SK-N-SH (cell line): ENCODE measurements at regions not wholly inside any gene's neighbourhood (a gene's known extent, or its start where the extent isn't known, plus 50 kb on each side); places are given as distances from the start of the nearest gene placed in this dataset.
"Not testable (repeated sequence)": the region's sequence is repeated elsewhere in the genome, so short reads cannot be mapped to it uniquely, and the experiment has no call there.

Source experiments
- CTCF ChIA-PET: fragments of 300-600, 350-600 bp; formaldehyde crosslinking; extraction: SDS; loops from one replicate; lab custom pipeline; 2021; lab: Yijun Ruan, JAX
- POLR2A ChIA-PET: fragments of 350-600 bp; sonication (Branson Sonifier 250); formaldehyde crosslinking; extraction: SDS; loops from one replicate; lab custom pipeline; 2020; ENCODE audit warnings: antibody characterized with exemption, inconsistent platforms; lab: Yijun Ruan, JAX
- DNase-seq: peaks from one replicate; pipeline ENCODE4 v3.0.0; 2012
- H2AFZ ChIP-seq: fragments of 200-600 bp; sonication (generic); 2 replicates; pipeline ENCODE4 v1.8.1; 2016; ENCODE audit warnings: antibody characterized with exemption, mild to moderate bottlenecking, low read depth
- H3F3A ChIP-seq: fragments of 200-600 bp; sonication (generic); replicated peaks from 2 replicates; pipeline ENCODE3; 2016; ENCODE audit warnings: antibody characterized with exemption, mild to moderate bottlenecking; ENCODE audit not compliant: insufficient read depth
- H3K27ac ChIP-seq, 2 experiments: fragments of 200-500 bp in 1 of 2; fragments of 200-600 bp in 1 of 2; sonication (Bioruptor generic) in 1 of 2; sonication (generic), shearing (Covaris generic) in 1 of 2; 2 replicates each; pipeline versions ENCODE4 v1.5.1 to v1.6.1; 2014 to 2016; ENCODE audit warnings: low read depth in 2 of 2, inconsistent platforms in 1 of 2, low read length in 1 of 2, mild to moderate bottlenecking in 1 of 2, mixed read lengths in 1 of 2
- H3K27me3 ChIP-seq: fragments of 200-600 bp; sonication (generic), shearing (Covaris generic); 2 replicates; pipeline ENCODE4 v1.6.1; 2016; ENCODE audit warnings: mixed run types; ENCODE audit not compliant: insufficient read depth
- H3K36me3 ChIP-seq, 2 experiments: fragments of 200-500 bp in 1 of 2; fragments of 200-600 bp in 1 of 2; sonication (Bioruptor generic) in 1 of 2; sonication (generic) in 1 of 2; replicated peaks in 1 of 2; 2 replicates each; pipeline versions ENCODE3 to v1.5.1; 2014 to 2016; ENCODE audit warnings: low read length in 1 of 2, mild to moderate bottlenecking in 1 of 2; ENCODE audit not compliant: insufficient read depth in 2 of 2, control insufficient read depth in 1 of 2
- H3K4me1 ChIP-seq, 2 experiments: fragments of 200-500 bp in 1 of 2; fragments of 200-600 bp in 1 of 2; sonication (Bioruptor generic) in 1 of 2; sonication (generic), shearing (Covaris generic) in 1 of 2; 2 replicates each; pipeline versions ENCODE4 v1.5.1 to v1.6.1; 2014 to 2016; ENCODE audit warnings: low read depth in 1 of 2, low read length in 1 of 2, mixed run types in 1 of 2; ENCODE audit not compliant: insufficient read depth in 2 of 2, control insufficient read depth in 1 of 2
- H3K4me2 ChIP-seq: fragments of 200-600 bp; sonication (generic), shearing (Covaris generic); 2 replicates; pipeline ENCODE4 v1.6.1; 2017; ENCODE audit warnings: mixed run types
- H3K4me3 ChIP-seq, 2 experiments: fragments of 200-500 bp in 1 of 2; fragments of 200-600 bp in 1 of 2; sonication (Bioruptor generic) in 1 of 2; sonication (generic), shearing (Covaris generic) in 1 of 2; 2 replicates each; pipeline versions ENCODE4 v1.5.1 to v1.8.1; 2014 to 2016; ENCODE audit warnings: low read depth in 2 of 2, inconsistent platforms in 1 of 2, low read length in 1 of 2, mild to moderate bottlenecking in 1 of 2, mixed read lengths in 1 of 2, moderate library complexity in 1 of 2
- H3K79me2 ChIP-seq: fragments of 200-600 bp; sonication (generic); 2 replicates; pipeline ENCODE4 v1.8.1; 2017; ENCODE audit warnings: mild to moderate bottlenecking; ENCODE audit not compliant: insufficient read depth
- H3K9ac ChIP-seq: fragments of 200-600 bp; sonication (generic); 2 replicates; pipeline ENCODE4 v1.6.1; 2017; ENCODE audit warnings: mixed run types
- H3K9me2 ChIP-seq: fragments of 200-600 bp; sonication (generic); 2 replicates; pipeline ENCODE4 v1.6.1; 2017; ENCODE audit warnings: mixed run types
- H3K9me3 ChIP-seq: fragments of 200-600 bp; sonication (generic); 2 replicates; pipeline ENCODE4 v1.6.1; 2017; ENCODE audit warnings: mixed run types, mild to moderate bottlenecking, moderate library complexity
- H4K20me1 ChIP-seq: fragments of 200-600 bp; sonication (generic); 2 replicates; pipeline ENCODE4 v1.6.1; 2017; ENCODE audit warnings: mild to moderate bottlenecking, mixed run types; ENCODE audit not compliant: insufficient read depth
- WGBS: methylation state at CpG from one replicate; pipeline ENCODE4 v1.1.6; 2017; ENCODE audit warnings: low lambda C conversion rate; 5-methylcytosine and 5-hydroxymethylcytosine counted together

GRCh38 chr4:9544851-9545250 is 100.6 kb downstream of the DEFB131A start:
- CTCF ChIA-PET, H3K79me2 ChIP-seq: not testable (repeated sequence)

GRCh38 chr4:9547470-9547869 is 103.3 kb downstream of the DEFB131A start:
- H3K27ac ChIP-seq, H3K9me2 ChIP-seq, H3K4me1 ChIP-seq, CTCF ChIA-PET, H3F3A ChIP-seq, H3K36me3 ChIP-seq, H3K79me2 ChIP-seq, DNase-seq, H4K20me1 ChIP-seq, H3K9me3 ChIP-seq, H3K4me3 ChIP-seq, H3K27me3 ChIP-seq, H3K4me2 ChIP-seq, H3K9ac ChIP-seq, H2AFZ ChIP-seq, POLR2A ChIA-PET: not testable (repeated sequence)
- WGBS: 5% methylated on average over 6 of the region's 6 CpGs

More at GRCh38 chr4:9544851-9545250, 100.6 kb downstream of the DEFB131A start:
- H3K4me1 ChIP-seq, H3K27ac ChIP-seq, H3K4me3 ChIP-seq, H3K9me3 ChIP-seq, H2AFZ ChIP-seq, H3K4me2 ChIP-seq, H3F3A ChIP-seq, POLR2A ChIA-PET, H4K20me1 ChIP-seq, H3K27me3 ChIP-seq, H3K9me2 ChIP-seq, DNase-seq, H3K36me3 ChIP-seq, H3K9ac ChIP-seq: not testable (repeated sequence)
- 83% methylated on average over 1 of the region's 2 CpGs for WGBS

DNA sequence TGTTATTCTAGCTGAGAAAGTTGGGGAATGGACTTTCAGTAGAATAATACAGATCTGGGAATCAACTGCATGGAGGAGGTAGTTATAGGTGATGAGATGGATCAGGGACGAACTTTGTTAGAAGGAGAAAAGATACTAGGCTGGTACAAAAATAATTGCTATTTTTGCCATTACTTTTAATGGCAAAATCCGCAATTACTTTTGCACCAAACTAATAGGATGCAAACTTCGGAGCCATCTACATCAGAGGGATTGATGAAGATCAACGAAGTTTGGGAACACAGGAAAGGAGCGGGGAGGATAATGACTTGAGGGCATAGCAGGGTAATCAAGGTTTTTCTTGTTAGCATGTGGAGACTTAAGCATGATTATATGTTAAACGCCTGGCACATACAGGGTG is 111.9 kb downstream of the DEFB131A start:
- H3K27ac ChIP-seq, CTCF ChIA-PET: not testable (repeated sequence)
- WGBS: 1% methylated on average over 6 of the region's 6 CpGs

GRCh38 chr4:9577869-9578268 is 133.7 kb downstream of the DEFB131A start:
- H3K36me3 ChIP-seq, POLR2A ChIA-PET, H4K20me1 ChIP-seq, H3K9me2 ChIP-seq, H3K9me3 ChIP-seq, H3K4me2 ChIP-seq, H3F3A ChIP-seq, H3K27ac ChIP-seq, H3K4me3 ChIP-seq, H3K4me1 ChIP-seq, H3K79me2 ChIP-seq, CTCF ChIA-PET, DNase-seq, H3K9ac ChIP-seq, H3K27me3 ChIP-seq, H2AFZ ChIP-seq: not testable (repeated sequence)
- WGBS: 8% methylated on average over 3 of the region's 3 CpGs

More for the DNA sequence above, 111.9 kb downstream of the DEFB131A start:
- H3K79me2 ChIP-seq, H4K20me1 ChIP-seq, H3F3A ChIP-seq, H3K9me3 ChIP-seq, H3K9me2 ChIP-seq, DNase-seq, H3K4me2 ChIP-seq, POLR2A ChIA-PET, H2AFZ ChIP-seq, H3K36me3 ChIP-seq, H3K27me3 ChIP-seq, H3K4me1 ChIP-seq, H3K4me3 ChIP-seq, H3K9ac ChIP-seq: not testable (repeated sequence)

DNA sequence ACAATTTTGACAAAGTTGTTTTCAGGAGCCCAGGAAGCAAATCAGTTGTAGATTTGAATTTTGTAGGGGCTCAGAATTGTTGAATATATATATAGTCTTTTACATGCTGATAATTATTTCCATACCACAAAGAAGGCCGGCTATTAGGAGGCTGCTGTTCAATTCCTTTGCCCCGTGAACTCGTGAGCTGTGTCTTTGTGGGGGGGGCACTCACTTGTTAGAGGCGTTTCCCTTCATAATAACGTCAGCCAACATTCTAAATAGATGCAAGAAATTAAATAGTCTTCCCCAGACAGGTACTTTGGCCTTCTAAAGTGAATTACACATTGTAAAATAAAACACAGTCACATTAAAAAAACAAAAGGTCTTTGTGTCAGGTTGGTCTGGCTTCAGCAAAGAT is 138.7 kb downstream of the DEFB131A start:
- H3K27me3 ChIP-seq, H3K9me3 ChIP-seq, H3K27ac ChIP-seq, H3K4me2 ChIP-seq, CTCF ChIA-PET, H2AFZ ChIP-seq, H3F3A ChIP-seq, POLR2A ChIA-PET, H3K4me3 ChIP-seq, H3K9ac ChIP-seq, H3K9me2 ChIP-seq, DNase-seq, H3K4me1 ChIP-seq, H3K36me3 ChIP-seq, H3K79me2 ChIP-seq, H4K20me1 ChIP-seq: not testable (repeated sequence)
- WGBS: 3% methylated on average over 5 of the region's 5 CpGs
